Upper lobe of left lung (tissue), 6 donors: ENCODE measurements at regions not wholly inside any gene's neighbourhood (a gene's known extent, or its start where the extent isn't known, plus 50 kb on each side); places are given as distances from the start of the nearest gene placed in this dataset.
A peak's percentile ranks its signal among the peaks of the same experiment; 100 is the strongest.
"Not testable (repeated sequence)": the region's sequence is repeated elsewhere in the genome, so short reads cannot be mapped to it uniquely, and the experiment has no call there.

Experiments used
- ATAC-seq, 2 donors: fragments of 200-7000 bp; cut with Tn5 transposase; one replicate each; pipeline ENCODE4 v1.9.1; 2022; ENCODE audit warnings: mild to moderate bottlenecking in 2 of 2, moderate library complexity in 2 of 2; ENCODE audit not compliant: low FRiP score in 2 of 2
- DNase-seq, 2 donors: peaks; one replicate each; pipeline ENCODE4 v3.0.0-alpha.2; 2019 to 2020
- H3K27ac ChIP-seq, 4 donors: fragments of 200-600 bp; sonication (generic); one replicate each; pipeline ENCODE4 v1.5.1; 2016 to 2019
- H3K27me3 ChIP-seq, 4 donors: fragments of 200-600 bp; sonication (generic); one replicate each; pipeline ENCODE4 v1.5.1; 2017 to 2019
- H3K36me3 ChIP-seq, 4 donors: fragments of 200-600 bp; sonication (generic); one replicate each; pipeline ENCODE4 v1.5.1; 2016 to 2019
- H3K4me1 ChIP-seq, 4 donors: fragments of 200-600 bp; sonication (generic); one replicate each; pipeline ENCODE4 v1.5.1; 2018 to 2019
- H3K4me3 ChIP-seq, 4 donors: fragments of 200-600 bp; sonication (generic); one replicate each; pipeline ENCODE4 v1.5.1; 2017 to 2019; ENCODE audit warnings: mild to moderate bottlenecking in 2 of 4, moderate library complexity in 1 of 4
- H3K9me3 ChIP-seq, 4 donors: fragments of 200-600 bp; sonication (generic); one replicate each; pipeline ENCODE4 v1.5.1; 2018 to 2019
- CTCF ChIP-seq, 6 experiments: fragments of 450-650 bp in 4 of 6; fragments of 200-600 bp in 2 of 6; sonication (generic) in 2 of 6; IDR thresholded peaks; one replicate each; pipeline ENCODE4 v1.5.1; 2016 to 2019; ENCODE audit warnings: antibody characterized with exemption in 6 of 6
- EP300 ChIP-seq, 4 donors: sonication (generic); formaldehyde crosslinking; IDR thresholded peaks; one replicate each; pipeline ENCODE4 v1.5.1; 2017; ENCODE audit warnings: antibody characterized with exemption in 4 of 4, control low read depth in 2 of 4
- POLR2A ChIP-seq, 4 donors: fragments of 450-650 bp; IDR thresholded peaks; one replicate each; pipeline ENCODE4 v1.5.1; 2016 to 2017; ENCODE audit warnings: antibody characterized with exemption in 4 of 4, mild to moderate bottlenecking in 2 of 4
- POLR2AphosphoS5 ChIP-seq, 2 donors: sonication (generic); formaldehyde crosslinking; IDR thresholded peaks; one replicate each; pipeline ENCODE4 v1.5.1; 2017; ENCODE audit warnings: antibody characterized with exemption in 2 of 2
- WGBS, 2 donors: methylation state at CpG; one replicate each; pipeline ENCODE4 v1.1.5; 2017 to 2018; 5-methylcytosine and 5-hydroxymethylcytosine counted together
- donor health status: DM: no; HTN: no; CAD: no; lungs with moderate emphysema.
- donor health status: DM: no; HTN: yes; CAD: no; lungs with severe emphysema.

DNA sequence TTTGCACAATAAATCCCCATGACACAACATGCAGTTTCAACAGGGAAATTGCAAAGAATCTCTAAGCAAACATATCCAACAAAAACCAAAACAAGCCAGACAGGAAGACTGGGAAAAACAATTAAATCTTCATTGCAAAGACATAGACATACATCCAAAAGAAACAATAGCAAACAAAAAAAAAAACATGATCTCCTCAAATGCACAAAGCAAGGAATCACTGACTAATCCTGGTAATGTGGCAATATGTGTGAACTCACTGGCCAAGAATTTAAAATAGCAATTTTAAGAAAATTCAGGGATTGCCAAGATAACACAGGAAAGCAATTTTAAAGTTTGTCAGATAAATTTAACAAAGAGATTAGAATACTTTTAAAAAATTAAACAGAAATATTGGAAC, 520.1 kb upstream of the SMC2 start:
- DNase-seq (no peak), ATAC-seq (no peak)
- H3K9me3 ChIP-seq, result no peaks in the 10 kb centered on the region
- no peaks in the 10 kb centered on the region for H3K4me1 ChIP-seq
- H3K36me3 ChIP-seq, result no peaks in the 10 kb centered on the region
- no peak overlapping the region for H3K27ac ChIP-seq
- no peak overlapping the region for H3K4me3 ChIP-seq
- TF ChIP-seq POLR2A (IDR thresholded peaks at IDR 0.05) (no peak), CTCF (IDR thresholded peaks at IDR 0.05) (no peak), POLR2AphosphoS5 (IDR thresholded peaks at IDR 0.05) (no peak), EP300 (IDR thresholded peaks at IDR 0.05) (no peak)
- no peaks in the 10 kb centered on the region for H3K27me3 ChIP-seq

DNA sequence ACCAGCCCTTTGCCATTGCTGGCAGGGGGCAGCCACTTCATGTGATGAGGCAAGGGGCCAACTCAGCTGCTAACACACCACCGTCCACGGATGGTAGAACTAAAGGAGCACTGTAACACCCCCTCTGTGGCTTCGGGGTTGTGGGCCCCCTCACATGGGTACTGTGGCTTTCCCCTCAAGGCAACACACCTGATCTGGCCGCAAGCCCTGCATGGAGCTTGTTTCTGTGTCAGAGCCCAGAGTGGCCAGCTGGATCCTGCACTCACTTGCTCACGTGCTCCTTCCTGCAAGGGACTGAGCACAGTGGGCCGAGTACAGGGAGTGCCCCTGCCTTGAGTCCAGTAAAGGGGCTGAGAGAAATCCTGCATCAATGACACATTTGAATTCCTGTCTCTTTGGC, 507.4 kb upstream of the SMC2 start:
- DNase-seq (no peak), ATAC-seq (no peak)
- Histone ChIP-seq H3K27ac (no peak overlapping the region), H3K36me3 (no peaks in the 10 kb centered on the region), H3K4me1 (no peaks in the 10 kb centered on the region), H3K27me3 (no peaks in the 10 kb centered on the region), H3K4me3 (no peak overlapping the region), H3K9me3 (peaks cover 0 to 3% (median 0%) of the 10 kb centered on the region in 4 donors)
- 85 to 88% methylated on average over 6 of the region's 6 CpGs for WGBS, 2 donors
- no peak for TF ChIP-seq EP300 (IDR thresholded peaks at IDR 0.05)
- TF ChIP-seq POLR2A (IDR thresholded peaks at IDR 0.05), result no peak
- no peak for TF ChIP-seq POLR2AphosphoS5 (IDR thresholded peaks at IDR 0.05)
- TF ChIP-seq CTCF (IDR thresholded peaks at IDR 0.05), result no peak

- ATAC-seq, result no peak
- peaks cover 0 to 5% (median 0%) of the 10 kb centered on the region in 4 donors for H3K9me3 ChIP-seq
- 73 to 92% methylated on average over 1 of the region's 1 CpG for WGBS, 2 donors
Observed at GRCh38 chr9:103601287-103601686, 492.8 kb upstream of the SMC2 start.

DNA sequence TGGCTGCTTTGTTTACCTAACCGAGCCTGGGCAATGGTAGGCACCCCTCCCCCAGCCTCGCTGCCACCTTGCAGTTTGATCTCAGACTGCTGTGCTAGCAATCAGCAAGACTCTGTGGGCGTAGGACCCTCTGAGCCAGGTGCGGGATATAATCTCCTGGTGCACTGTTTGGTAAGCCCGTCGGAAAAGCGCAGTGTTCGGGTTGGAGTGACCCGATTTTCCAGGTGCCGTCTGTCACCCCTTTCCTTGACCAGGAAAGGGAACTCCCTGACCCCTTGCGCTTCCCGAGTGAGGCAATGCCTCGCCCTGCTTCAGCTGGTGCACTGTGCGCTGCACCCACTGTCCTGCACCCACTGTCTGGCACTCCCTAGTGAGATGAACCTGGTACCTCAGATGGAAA, 482.2 kb upstream of the SMC2 start:
- not testable (repeated sequence) for H3K4me3 ChIP-seq, ATAC-seq, H3K27ac ChIP-seq, H3K27me3 ChIP-seq, H3K4me1 ChIP-seq, H3K9me3 ChIP-seq, H3K36me3 ChIP-seq
- DNase-seq, result peak in 1 of 2 donors; percentile 15
- 93 to 95% methylated on average over 10 to 14 of the region's 14 CpGs for WGBS, 2 donors

More at GRCh38 chr9:103601287-103601686, 492.8 kb upstream of the SMC2 start:
- H3K27me3 ChIP-seq, result no peaks in the 10 kb centered on the region
- no peak overlapping the region for H3K27ac ChIP-seq
- no peaks in the 10 kb centered on the region for H3K36me3 ChIP-seq
- TF ChIP-seq EP300 (IDR thresholded peaks at IDR 0.05), result no peak
- TF ChIP-seq POLR2AphosphoS5 (IDR thresholded peaks at IDR 0.05), result no peak
- no peak for TF ChIP-seq CTCF (IDR thresholded peaks at IDR 0.05)
- TF ChIP-seq POLR2A (IDR thresholded peaks at IDR 0.05), result no peak
- H3K4me1 ChIP-seq, result no peaks in the 10 kb centered on the region
- DNase-seq, result no peak
- no peak overlapping the region for H3K4me3 ChIP-seq

- H3K27me3 ChIP-seq, result no peaks in the 10 kb centered on the region
- H3K4me3 ChIP-seq, result no peak overlapping the region
- H3K4me1 ChIP-seq, result no peaks in the 10 kb centered on the region
- no peak overlapping the region for H3K27ac ChIP-seq
- H3K9me3 ChIP-seq, result no peaks in the 10 kb centered on the region
- no peaks in the 10 kb centered on the region for H3K36me3 ChIP-seq
- DNase-seq (no peak), ATAC-seq (no peak)
- 70 to 78% methylated on average over 5 of the region's 5 CpGs for WGBS, 2 donors
- TF ChIP-seq EP300 (IDR thresholded peaks at IDR 0.05), result no peak
Observed at GRCh38 chr9:103615994-103616393, 478.1 kb upstream of the SMC2 start.

DNA sequence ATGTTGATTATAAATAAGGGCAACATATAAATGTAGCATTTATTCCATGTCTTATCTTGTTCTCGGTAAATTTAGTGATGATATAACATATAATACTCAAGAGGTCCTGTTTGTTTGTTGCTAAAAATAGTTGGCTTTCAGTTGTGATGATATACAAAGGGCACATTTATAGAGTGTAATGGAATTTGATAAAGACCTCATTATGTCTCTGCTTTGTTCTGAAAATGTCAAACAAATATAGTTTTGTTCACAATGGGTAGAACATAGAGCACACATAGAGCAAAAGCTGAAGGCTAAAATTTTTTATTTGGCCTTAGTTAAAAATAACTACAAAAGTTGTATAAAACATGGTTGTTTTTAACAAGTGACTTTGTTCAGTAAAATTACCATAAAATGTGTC, 477.1 kb upstream of the SMC2 start:
- 70 to 75% methylated on average over 1 of the region's 1 CpG for WGBS, 2 donors
- TF ChIP-seq POLR2A (IDR thresholded peaks at IDR 0.05) (no peak), POLR2AphosphoS5 (IDR thresholded peaks at IDR 0.05) (no peak), CTCF (IDR thresholded peaks at IDR 0.05) (no peak), EP300 (IDR thresholded peaks at IDR 0.05) (no peak)
- ATAC-seq, result no peak
- Histone ChIP-seq H3K27ac (no peak overlapping the region), H3K4me3 (no peak overlapping the region), H3K9me3 (no peaks in the 10 kb centered on the region), H3K4me1 (no peaks in the 10 kb centered on the region), H3K27me3 (no peaks in the 10 kb centered on the region), H3K36me3 (no peaks in the 10 kb centered on the region)
- DNase-seq, result no peak
